ENCODE measurements at regions not wholly inside any gene's neighbourhood (a gene's known extent, or its start where the extent isn't known, plus 50 kb on each side); places are given as distances from the start of the nearest gene placed in this dataset.

DNA sequence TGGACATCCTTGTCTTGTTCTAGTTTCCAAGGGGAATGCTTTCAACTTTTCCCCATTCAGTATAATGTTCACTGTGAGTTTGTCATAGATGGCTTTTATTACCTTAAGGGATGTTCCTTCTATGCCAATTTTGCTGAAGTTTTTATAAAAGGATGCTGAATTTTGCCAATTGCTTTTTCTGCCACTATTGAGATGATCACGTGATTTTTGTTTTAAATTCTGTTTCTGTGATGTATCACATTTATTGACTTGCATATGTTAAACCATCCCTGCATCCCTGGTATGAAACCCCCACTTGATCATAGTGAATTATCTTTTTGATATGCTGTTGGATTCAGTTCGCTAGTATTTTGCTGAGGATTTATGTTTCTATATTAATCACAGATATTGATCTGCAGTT lies 130.6 kb upstream of the TAB2 start:
- TF ChIP-seq, protein P1, sequence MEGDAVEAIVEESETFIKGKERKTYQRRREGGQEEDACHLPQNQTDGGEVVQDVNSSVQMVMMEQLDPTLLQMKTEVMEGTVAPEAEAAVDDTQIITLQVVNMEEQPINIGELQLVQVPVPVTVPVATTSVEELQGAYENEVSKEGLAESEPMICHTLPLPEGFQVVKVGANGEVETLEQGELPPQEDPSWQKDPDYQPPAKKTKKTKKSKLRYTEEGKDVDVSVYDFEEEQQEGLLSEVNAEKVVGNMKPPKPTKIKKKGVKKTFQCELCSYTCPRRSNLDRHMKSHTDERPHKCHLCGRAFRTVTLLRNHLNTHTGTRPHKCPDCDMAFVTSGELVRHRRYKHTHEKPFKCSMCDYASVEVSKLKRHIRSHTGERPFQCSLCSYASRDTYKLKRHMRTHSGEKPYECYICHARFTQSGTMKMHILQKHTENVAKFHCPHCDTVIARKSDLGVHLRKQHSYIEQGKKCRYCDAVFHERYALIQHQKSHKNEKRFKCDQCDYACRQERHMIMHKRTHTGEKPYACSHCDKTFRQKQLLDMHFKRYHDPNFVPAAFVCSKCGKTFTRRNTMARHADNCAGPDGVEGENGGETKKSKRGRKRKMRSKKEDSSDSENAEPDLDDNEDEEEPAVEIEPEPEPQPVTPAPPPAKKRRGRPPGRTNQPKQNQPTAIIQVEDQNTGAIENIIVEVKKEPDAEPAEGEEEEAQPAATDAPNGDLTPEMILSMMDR (IDR thresholded peaks at IDR 0.05) = no peak
- TF ChIP-seq POLR2A (IDR thresholded peaks at IDR 0.05) = no peak

Measured in breast epithelium (tissue), 3 donors.